ENCODE measurements at regions not wholly inside any gene's neighbourhood (a gene's known extent, or its start where the extent isn't known, plus 50 kb on each side); places are given as distances from the start of the nearest gene placed in this dataset.

DNA sequence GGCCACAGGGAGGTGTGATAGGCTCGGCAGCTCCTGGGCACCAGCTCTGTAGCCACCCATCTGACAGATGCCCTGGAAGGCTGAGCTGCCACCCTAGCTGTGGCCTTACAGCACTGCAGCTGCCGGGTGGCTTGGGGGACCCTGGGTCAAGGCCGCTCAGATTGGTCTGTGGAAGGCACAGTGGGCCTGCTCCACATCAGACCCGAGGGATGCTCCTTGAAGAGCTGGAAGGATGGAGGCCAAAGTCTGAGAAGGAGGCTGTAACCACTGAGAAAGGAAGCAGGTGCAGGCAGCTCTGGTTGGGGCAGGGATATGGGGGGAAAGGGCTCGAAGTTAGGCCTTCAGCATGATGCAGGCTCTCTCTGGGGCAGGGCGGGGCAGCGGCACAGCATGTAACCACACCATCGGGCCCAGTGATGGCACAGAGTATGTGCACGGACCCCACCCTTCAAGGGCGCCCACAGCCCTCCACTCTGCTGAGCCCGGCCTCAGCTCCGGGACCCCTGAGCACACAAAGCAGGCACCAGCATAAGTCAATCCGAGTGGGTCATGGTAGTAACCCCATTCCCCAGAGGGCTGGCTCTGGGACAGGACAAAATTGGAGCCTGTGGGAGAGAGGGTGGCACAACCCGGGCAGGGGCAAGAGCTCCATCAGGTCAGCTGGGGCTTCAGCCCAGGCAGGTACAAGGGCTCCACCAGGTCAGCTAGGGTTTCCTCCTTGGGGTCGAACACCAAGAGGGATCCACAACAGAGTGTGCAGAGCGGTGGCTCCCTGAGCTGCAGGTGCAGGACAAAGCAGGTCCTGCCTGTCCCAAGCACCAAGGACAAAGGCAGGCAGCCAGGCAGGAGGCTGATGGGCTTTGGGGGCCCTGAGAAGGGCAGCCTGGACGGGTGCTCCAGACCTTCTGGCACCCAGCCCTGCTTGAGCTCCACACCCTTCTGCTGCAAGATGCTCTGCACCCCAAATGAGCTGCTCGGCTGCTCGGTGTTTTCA, 1511.1 kb downstream of the BRD1 start:
- H3K4me1 ChIP-seq (ENCODE audit: low read length): no peaks in the 10 kb centered on the region
- DNase-seq: no peak
- no peaks in the 10 kb centered on the region for H3K36me3 ChIP-seq (replicated peaks; ENCODE audit: insufficient read depth, low read length)
- no peaks in the 10 kb centered on the region for H4K20me1 ChIP-seq (ENCODE audit: insufficient read depth, low read length)
- H3K4me2 ChIP-seq (ENCODE audit: low read depth, low read length): no peak overlapping the region
- no peak overlapping the region for H3K4me3 ChIP-seq (ENCODE audit: low read length)
- no peaks in the 10 kb centered on the region for H3K9me3 ChIP-seq (replicated peaks; ENCODE audit: insufficient read depth, low read length)
- no peak overlapping the region for H3K27ac ChIP-seq (ENCODE audit: low read length)
- no peaks in the 10 kb centered on the region for H3K9me2 ChIP-seq (replicated peaks; ENCODE audit: insufficient read depth, low read length)
- H3K27me3 ChIP-seq (replicated peaks; ENCODE audit: insufficient read depth, low read length): no peaks in the 10 kb centered on the region
- no peaks in the 10 kb centered on the region for H3F3A ChIP-seq (ENCODE audit: insufficient read depth, low read length)
- no peak overlapping the region for H3K9ac ChIP-seq (ENCODE audit: low read length)
- no peak overlapping the region for H2AFZ ChIP-seq (ENCODE audit: low read length)
- no peaks in the 10 kb centered on the region for H3K79me2 ChIP-seq (ENCODE audit: low read length)
- no peak for TF ChIP-seq EZH2phosphoT487 (IDR thresholded peaks at IDR 0.05; ENCODE audit: low read length)
- no peak for TF ChIP-seq EZH2 (optimal IDR thresholded peaks at IDR 0.05; ENCODE audit: low read depth, low read length)
- TF ChIP-seq, protein P1, sequence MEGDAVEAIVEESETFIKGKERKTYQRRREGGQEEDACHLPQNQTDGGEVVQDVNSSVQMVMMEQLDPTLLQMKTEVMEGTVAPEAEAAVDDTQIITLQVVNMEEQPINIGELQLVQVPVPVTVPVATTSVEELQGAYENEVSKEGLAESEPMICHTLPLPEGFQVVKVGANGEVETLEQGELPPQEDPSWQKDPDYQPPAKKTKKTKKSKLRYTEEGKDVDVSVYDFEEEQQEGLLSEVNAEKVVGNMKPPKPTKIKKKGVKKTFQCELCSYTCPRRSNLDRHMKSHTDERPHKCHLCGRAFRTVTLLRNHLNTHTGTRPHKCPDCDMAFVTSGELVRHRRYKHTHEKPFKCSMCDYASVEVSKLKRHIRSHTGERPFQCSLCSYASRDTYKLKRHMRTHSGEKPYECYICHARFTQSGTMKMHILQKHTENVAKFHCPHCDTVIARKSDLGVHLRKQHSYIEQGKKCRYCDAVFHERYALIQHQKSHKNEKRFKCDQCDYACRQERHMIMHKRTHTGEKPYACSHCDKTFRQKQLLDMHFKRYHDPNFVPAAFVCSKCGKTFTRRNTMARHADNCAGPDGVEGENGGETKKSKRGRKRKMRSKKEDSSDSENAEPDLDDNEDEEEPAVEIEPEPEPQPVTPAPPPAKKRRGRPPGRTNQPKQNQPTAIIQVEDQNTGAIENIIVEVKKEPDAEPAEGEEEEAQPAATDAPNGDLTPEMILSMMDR (IDR thresholded peaks at IDR 0.05; ENCODE audit: low read length): no peak

DNA sequence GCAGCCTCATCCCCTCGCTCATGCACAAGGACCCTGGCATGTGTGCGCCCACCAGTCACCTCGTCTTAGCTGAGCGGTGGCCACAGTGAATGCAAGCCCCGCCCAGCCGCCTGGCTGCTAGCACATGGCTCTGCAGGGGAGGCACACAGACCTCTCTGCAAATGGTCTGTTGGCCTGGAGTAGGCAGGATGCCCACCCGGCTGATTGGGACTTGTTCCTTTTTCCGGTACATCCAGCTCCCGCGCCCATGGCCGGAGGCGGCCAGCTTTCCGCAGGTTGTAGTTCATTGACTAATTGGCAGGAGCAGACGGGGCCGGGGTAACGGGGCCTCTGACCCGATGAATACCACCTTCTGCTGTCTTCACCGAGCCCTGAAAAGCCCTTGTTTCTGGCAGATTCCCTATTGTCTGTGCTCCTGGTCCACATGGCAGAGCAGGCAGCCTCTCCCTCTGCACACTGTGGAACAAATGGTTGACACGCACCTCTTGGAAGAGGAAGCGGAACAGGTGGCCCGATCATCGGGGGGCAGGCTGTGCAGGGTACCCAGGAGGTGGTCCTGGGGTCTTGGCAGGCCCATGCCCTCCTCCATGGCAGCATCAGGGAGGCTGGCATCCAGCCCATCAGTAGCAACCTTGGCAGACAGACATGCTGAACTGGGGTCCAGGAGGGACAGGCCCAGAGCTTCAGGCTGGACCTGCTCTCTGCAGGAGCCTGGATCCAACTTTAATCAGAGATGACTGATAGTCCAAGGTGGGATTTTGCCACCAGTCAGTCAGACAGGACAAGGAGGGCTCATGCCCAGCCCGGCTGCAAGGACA, 1512.0 kb downstream of the BRD1 start:
- no peak overlapping the region for H3K9ac ChIP-seq (ENCODE audit: low read length)
- no peak overlapping the region for H3K27ac ChIP-seq (ENCODE audit: low read length)
- no peaks in the 10 kb centered on the region for H3K36me3 ChIP-seq (replicated peaks; ENCODE audit: insufficient read depth, low read length)
- no peak overlapping the region for H2AFZ ChIP-seq (ENCODE audit: low read length)
- H3F3A ChIP-seq (ENCODE audit: insufficient read depth, low read length): no peaks in the 10 kb centered on the region
- H3K4me3 ChIP-seq (ENCODE audit: low read length): no peak overlapping the region
- DNase-seq: no peak
- no peaks in the 10 kb centered on the region for H3K27me3 ChIP-seq (replicated peaks; ENCODE audit: insufficient read depth, low read length)
- H3K79me2 ChIP-seq (ENCODE audit: low read length): no peaks in the 10 kb centered on the region
- H3K4me1 ChIP-seq (ENCODE audit: low read length): no peaks in the 10 kb centered on the region
- H3K9me2 ChIP-seq (replicated peaks; ENCODE audit: insufficient read depth, low read length): no peaks in the 10 kb centered on the region
- no peaks in the 10 kb centered on the region for H3K9me3 ChIP-seq (replicated peaks; ENCODE audit: insufficient read depth, low read length)
- H3K4me2 ChIP-seq (ENCODE audit: low read depth, low read length): no peak overlapping the region
- no peaks in the 10 kb centered on the region for H4K20me1 ChIP-seq (ENCODE audit: insufficient read depth, low read length)
- TF ChIP-seq EZH2 (optimal IDR thresholded peaks at IDR 0.05; ENCODE audit: low read depth, low read length) (no peak), EZH2phosphoT487 (IDR thresholded peaks at IDR 0.05; ENCODE audit: low read length) (no peak)
- TF ChIP-seq, protein P1 (IDR thresholded peaks at IDR 0.05; ENCODE audit: low read length): no peak

DNA sequence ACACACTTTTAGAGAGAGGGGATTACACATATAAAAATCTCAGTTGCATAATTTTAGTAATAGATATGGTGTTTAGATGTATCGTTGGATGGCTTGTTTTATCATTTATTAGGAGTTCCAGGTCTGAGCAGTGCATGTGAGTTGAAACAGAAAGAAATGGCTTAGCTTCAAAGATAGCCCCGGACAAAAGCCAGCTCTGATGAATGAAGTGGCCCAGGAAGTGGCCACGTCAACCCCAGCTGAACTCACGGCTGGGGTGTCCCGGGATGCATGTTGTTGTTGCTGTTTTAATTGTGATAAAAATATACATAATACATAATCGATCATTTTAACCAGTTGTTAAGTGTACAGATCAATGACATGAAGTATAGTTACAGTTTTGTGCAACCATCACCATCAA, 1513.6 kb downstream of the BRD1 start:
- H2AFZ ChIP-seq (ENCODE audit: low read length): no peak overlapping the region
- H3K9me2 ChIP-seq (replicated peaks; ENCODE audit: insufficient read depth, low read length): no peaks in the 10 kb centered on the region
- H3K27ac ChIP-seq (ENCODE audit: low read length): no peak overlapping the region
- H3K79me2 ChIP-seq (ENCODE audit: low read length): no peaks in the 10 kb centered on the region
- TF ChIP-seq EZH2 (optimal IDR thresholded peaks at IDR 0.05; ENCODE audit: low read depth, low read length) (no peak), EZH2phosphoT487 (IDR thresholded peaks at IDR 0.05; ENCODE audit: low read length) (no peak)
- TF ChIP-seq, protein P1 (IDR thresholded peaks at IDR 0.05; ENCODE audit: low read length): no peak
- no peak overlapping the region for H3K9ac ChIP-seq (ENCODE audit: low read length)
- H3K4me1 ChIP-seq (ENCODE audit: low read length): no peaks in the 10 kb centered on the region
- H3K9me3 ChIP-seq (replicated peaks; ENCODE audit: insufficient read depth, low read length): no peaks in the 10 kb centered on the region
- H4K20me1 ChIP-seq (ENCODE audit: insufficient read depth, low read length): no peaks in the 10 kb centered on the region
- no peaks in the 10 kb centered on the region for H3K27me3 ChIP-seq (replicated peaks; ENCODE audit: insufficient read depth, low read length)
- no peaks in the 10 kb centered on the region for H3F3A ChIP-seq (ENCODE audit: insufficient read depth, low read length)
- no peak overlapping the region for H3K4me3 ChIP-seq (ENCODE audit: low read length)
- H3K4me2 ChIP-seq (ENCODE audit: low read depth, low read length): no peak overlapping the region
- DNase-seq: no peak
- H3K36me3 ChIP-seq (replicated peaks; ENCODE audit: insufficient read depth, low read length): no peaks in the 10 kb centered on the region

Data from MM.1S (cell line).